ENCODE measurements at regions not wholly inside any gene's neighbourhood (a gene's known extent, or its start where the extent isn't known, plus 50 kb on each side); places are given as distances from the start of the nearest gene placed in this dataset.
"Not testable (repeated sequence)": the region's sequence is repeated elsewhere in the genome, so short reads cannot be mapped to it uniquely, and the experiment has no call there.

- H3K27ac ChIP-seq = no peak overlapping the region
Observed at GRCh38 chr4:127523369-127523768, 109.4 kb upstream of the INTU start.

DNA sequence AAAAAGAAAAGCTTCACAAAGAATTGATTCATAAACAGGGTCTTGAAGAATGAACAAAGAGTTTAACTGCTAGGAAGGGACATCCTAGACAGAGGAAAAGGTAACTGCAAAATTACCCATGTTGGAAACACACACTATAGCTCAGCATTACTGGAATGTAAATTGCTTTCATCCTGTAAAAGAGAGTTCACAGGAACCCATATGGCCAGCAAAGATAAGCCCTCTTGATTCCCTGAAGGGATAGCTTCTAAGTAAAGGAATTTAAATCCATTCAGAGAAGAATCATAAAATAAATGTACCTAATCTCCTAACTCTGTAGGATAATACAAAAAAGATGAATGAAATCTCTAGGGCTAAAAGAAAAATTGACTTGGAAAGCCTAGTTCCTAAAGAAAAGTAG is 107.1 kb upstream of the INTU start:
- DNase-seq (ENCODE audit: low read depth, low spot score) = no peak
- no peak overlapping the region for H3K27ac ChIP-seq

More at GRCh38 chr4:127523369-127523768, 109.4 kb upstream of the INTU start:
- no peak for DNase-seq (ENCODE audit: low read depth, low spot score)

DNA sequence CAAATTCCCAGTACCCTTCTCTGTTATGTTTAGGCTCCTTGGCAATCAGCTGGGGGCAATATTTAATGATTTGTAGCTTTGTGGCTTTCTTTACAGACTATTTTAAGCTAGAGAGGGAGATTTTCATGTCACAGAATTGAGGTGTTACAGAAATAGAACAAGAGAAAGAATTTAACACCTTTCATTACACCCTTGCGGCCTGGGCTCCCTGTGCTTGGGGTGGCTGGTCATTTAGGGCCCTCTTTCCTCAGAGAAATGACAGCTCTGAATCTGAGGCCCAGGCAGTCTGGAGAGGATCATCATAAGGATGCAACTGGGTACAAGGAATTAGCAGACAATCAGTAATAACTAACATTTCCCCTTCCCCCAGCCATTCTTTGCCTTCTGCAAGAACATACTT is 104.5 kb upstream of the INTU start:
- no peak for DNase-seq (ENCODE audit: low read depth, low spot score)
- H3K27ac ChIP-seq = no peak overlapping the region

GRCh38 chr4:127529879-127530278 is 102.9 kb upstream of the INTU start:
- DNase-seq (ENCODE audit: low read depth, low spot score); H3K27ac ChIP-seq: not testable (repeated sequence)

- H3K27ac ChIP-seq = no peak overlapping the region
- DNase-seq (ENCODE audit: low read depth, low spot score) = no peak
Observed at GRCh38 chr4:127533028-127533700, 99.6 kb upstream of the INTU start.

GRCh38 chr4:127534041-127534825 is 98.5 kb upstream of the INTU start:
- DNase-seq (ENCODE audit: low read depth, low spot score) = no peak
- H3K27ac ChIP-seq = no peak overlapping the region

GRCh38 chr4:127538016-127538415 is 94.7 kb upstream of the INTU start:
- no peak overlapping the region for H3K27ac ChIP-seq
- no peak for DNase-seq (ENCODE audit: low read depth, low spot score)

DNA sequence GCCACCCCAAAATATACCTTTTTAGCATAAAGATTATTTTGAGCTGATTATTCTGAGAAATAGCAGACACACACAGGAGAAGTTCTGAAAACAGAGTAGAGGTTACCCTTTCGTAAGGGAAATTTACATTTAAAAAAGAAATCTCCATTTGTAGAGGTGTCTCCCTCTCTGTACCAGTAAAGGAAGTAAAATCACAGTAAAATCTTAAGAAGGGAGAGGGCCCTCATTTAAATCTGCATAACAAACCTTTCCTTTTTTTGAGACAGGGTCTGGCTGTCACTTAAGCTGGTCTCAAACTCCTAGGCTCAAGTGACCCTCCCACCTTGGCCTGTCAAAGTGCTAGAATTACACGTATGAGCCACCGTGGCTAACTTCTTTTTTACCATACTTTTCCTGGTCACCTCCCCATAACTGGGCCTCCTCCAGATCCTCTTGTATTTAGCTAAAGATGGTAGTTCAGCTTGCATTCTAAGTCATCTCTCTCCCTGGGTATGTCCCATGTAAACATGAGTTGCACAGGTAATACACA is 92.2 kb upstream of the INTU start:
- no peak for DNase-seq (ENCODE audit: low read depth, low spot score)
- no peak overlapping the region for H3K27ac ChIP-seq

DNA sequence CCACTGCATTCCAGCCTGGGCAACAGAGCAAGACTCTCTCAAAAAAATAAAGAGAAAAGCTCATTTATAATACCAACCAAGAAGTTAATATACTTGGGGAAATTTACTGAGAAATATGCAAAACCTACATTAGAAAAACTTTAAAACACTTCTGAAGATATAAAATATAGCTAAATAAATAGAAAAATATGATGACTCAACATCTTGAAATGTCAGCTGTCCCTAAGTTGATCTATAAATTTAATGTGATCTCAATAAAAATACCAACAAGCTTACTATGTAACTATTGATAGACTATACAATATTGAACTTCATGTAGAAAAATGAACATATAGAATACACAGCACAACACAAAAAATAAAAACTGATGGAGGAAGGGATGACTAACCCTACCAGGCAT is 87.5 kb upstream of the INTU start:
- H3K27ac ChIP-seq = no peak overlapping the region
- DNase-seq (ENCODE audit: low read depth, low spot score) = no peak

DNA sequence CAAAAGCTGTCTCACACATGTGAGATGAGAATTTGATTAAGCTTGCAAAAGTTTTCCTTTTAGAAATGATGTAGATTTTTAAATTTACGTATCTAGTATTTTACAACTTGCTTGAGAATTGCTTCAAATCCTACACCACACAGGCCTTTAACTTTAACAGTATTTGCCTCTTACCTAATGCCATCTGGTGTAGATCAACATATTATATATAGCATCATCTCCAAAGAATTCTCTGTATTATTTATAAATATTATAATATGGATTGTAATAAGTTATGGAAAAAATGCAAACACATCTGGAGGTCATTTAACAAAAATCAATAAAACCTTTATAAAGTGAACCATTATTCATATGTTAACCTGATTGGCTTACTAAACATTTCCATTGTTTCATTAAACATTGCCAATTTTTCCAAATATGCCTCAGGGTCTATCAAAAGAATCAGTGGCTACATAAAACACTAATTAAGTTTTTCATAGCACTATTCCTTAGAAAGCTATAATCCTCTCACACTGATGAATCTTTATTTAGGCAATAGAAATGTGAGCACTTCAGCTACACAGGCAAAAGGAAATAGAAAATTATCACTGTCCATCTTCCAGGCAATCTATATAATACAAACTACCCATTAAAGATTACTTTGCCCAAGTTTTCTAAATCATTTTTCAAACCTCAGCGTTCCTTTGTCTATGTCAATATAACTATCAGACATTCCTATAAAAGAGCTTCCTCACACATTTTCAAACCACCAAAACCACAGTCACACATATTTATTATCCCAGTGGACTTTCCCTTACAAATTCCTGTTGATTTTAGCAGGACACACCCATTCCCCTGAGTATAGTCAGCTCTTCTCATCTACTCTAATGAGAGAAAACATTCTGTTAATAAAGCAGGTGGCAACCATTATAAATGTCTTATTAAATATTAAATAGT is 83.5 kb upstream of the INTU start:
- no peak for DNase-seq (ENCODE audit: low read depth, low spot score)
- H3K27ac ChIP-seq = no peak overlapping the region

- DNase-seq (ENCODE audit: low read depth, low spot score) = no peak
Observed at GRCh38 chr4:127555106-127555505, 77.7 kb upstream of the INTU start.

DNA sequence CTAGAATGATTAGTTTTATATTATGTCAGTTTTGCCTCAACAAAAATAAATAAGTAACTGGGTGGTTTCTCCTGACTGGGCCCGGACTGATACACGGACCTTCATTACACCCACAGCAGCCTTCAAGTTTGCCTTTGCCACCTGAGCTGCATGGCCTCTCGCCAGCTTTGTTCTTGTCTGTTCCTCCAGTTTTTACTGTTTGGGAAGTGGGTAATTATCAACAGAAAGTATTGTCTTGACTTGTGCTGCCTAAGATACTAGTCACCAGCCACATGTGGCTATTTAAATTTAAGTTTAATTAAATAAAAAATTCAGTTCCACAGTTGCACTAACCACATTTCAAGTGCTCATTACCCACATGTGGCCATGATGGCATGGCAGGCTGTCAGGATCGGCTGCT is 74.7 kb upstream of the INTU start:
- no peak overlapping the region for H3K27ac ChIP-seq
- DNase-seq (ENCODE audit: low read depth, low spot score) = no peak

More at GRCh38 chr4:127555106-127555505, 77.7 kb upstream of the INTU start:
- no peak overlapping the region for H3K27ac ChIP-seq

- no peak overlapping the region for H3K27ac ChIP-seq
- DNase-seq (ENCODE audit: low read depth, low spot score) = no peak
Observed at GRCh38 chr4:127558489-127559407, 74.0 kb upstream of the INTU start.

DNA sequence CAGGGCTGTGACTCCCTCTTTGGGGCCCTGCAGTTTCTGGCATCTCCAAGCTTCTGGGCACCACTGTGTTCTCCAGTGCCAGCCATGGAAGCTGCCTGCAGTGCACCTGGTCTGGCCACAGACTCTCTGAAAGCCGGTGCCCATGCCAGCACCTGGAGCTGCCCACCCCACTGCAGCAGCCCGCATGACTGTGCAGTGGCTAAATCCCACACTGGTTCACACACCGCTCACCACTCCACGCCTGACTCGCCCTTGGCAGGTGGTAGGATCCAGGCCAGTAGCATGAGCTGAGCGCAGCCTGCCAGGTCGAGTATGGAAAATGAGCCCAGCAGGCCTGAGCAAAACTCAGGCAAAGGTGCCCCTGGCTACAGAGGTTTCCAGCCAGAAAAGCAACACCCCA is 72.8 kb upstream of the INTU start:
- DNase-seq (ENCODE audit: low read depth, low spot score) = no peak
- no peak overlapping the region for H3K27ac ChIP-seq

GRCh38 chr4:127560755-127561154 is 72.0 kb upstream of the INTU start:
- H3K27ac ChIP-seq = no peak overlapping the region
- DNase-seq (ENCODE audit: low read depth, low spot score) = no peak

DNA sequence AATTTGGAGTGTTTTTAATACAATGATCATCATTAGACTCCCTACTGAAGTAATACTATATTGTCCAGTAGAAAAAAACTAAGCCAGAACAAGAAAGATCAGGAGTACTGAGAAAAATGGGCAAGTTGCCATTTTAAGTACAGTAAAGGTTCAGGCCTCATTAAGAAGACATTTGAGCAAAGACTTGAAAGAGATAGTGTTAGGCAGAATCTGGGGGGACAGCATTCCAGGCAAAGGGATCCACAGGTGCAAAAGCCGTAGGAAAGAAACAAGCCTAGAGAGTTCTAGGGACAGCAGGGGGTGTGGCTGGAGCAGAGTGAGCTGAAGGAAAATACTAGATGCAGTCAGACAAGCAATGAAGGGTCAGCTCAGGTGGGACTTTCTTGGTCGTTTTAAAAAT is 58.1 kb upstream of the INTU start:
- DNase-seq (ENCODE audit: low read depth, low spot score) = no peak
- H3K27ac ChIP-seq = no peak overlapping the region

DNA sequence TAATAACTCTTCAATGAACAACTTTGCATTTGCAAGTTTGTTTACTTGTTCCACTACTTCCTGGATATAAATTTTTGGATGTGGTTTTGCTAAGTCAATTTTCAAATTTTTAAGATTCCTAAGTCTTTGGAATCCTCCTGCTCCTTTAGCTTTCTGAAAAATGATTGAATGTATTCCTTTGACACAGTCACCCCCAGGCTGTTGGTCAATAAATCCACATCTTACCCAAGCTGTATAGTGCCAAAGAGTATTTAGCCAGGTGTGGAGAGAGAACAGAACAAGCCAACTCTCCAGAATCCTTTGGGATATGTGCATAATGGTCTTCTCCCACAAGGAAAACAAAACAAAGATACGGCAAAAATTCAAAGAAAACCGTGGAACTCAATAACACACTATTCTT is 56.9 kb upstream of the INTU start:
- no peak for DNase-seq (ENCODE audit: low read depth, low spot score)
- H3K27ac ChIP-seq = no peak overlapping the region

- no peak for DNase-seq (ENCODE audit: low read depth, low spot score)
- H3K27ac ChIP-seq = no peak overlapping the region
Observed at GRCh38 chr4:127578491-127578890, 54.3 kb upstream of the INTU start.

DNA sequence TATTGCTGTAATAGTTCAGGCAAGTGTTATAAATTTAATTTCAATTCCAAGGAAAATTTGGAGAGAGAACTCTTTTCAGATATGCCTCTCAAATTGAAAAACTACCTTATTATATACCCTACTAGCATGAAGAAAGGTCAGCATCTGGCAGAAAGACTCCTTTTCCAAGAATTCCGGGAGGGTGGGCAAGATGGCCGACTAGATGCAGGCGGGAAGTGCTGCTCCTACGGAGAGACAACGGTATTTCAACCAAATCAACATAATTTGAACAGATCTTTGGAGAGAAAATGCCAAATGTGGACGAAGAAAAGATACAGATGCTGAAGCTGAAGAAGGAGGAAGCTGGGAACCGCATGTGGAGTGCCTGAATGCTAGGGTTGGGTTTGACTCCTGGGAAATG is 53.8 kb upstream of the INTU start:
- no peak for DNase-seq (ENCODE audit: low read depth, low spot score)
- no peak overlapping the region for H3K27ac ChIP-seq

- H3K27ac ChIP-seq = no peak overlapping the region
- DNase-seq (ENCODE audit: low read depth, low spot score) = no peak
Observed at GRCh38 chr4:127579821-127580220, 52.9 kb upstream of the INTU start.
